IMR-90 (cell line): ENCODE measurements at regions not wholly inside any gene's neighbourhood (a gene's known extent, or its start where the extent isn't known, plus 50 kb on each side); places are given as distances from the start of the nearest gene placed in this dataset.

Experiments used
- ATAC-seq: fragments of 200-7000 bp; cut with Tn5 transposase; 2 replicates; pipeline ENCODE4 v1.9.1; 2020; ENCODE audit warnings: low read depth, mild to moderate bottlenecking, moderate library complexity
- BruUV-seq: library from RNA; stranded (reverse); fragments of 400-500 nt; replicated peaks from 2 replicates; lab custom pipeline; 2021; lab: Mats Ljungman, UMichigan
- CTCF ChIA-PET: fragments of 300-600 bp; formaldehyde crosslinking; extraction: SDS; loops from one replicate; lab custom pipeline; 2021; ENCODE audit warnings: antibody characterized with exemption; lab: Yijun Ruan, JAX
- POLR2A ChIA-PET: fragments of 300-600 bp; sonication (Branson Sonifier 250); formaldehyde crosslinking; loops from one replicate; lab custom pipeline; 2022; ENCODE audit warnings: antibody characterized with exemption; ENCODE audit not compliant: unreplicated experiment; lab: Charles Lee
- DNase-seq: peaks from one replicate; pipeline ENCODE4 v3.0.0; 2013
- H2AFZ ChIP-seq: replicated peaks from 2 replicates; pipeline ENCODE3; 2013; ENCODE audit warnings: low read length, mild to moderate bottlenecking; ENCODE audit not compliant: poor library complexity
- H2AK5ac ChIP-seq: 2 replicates; pipeline ENCODE4 v1.6.1; 2013; ENCODE audit warnings: low read depth, low read length, inconsistent platforms
- H2AK9ac ChIP-seq: replicated peaks from 2 replicates; pipeline ENCODE3; 2013; ENCODE audit warnings: mild to moderate bottlenecking, low read depth, low read length, moderate library complexity; ENCODE audit not compliant: poor library complexity
- H2BK120ac ChIP-seq: 2 replicates; pipeline ENCODE4 v1.6.1; 2013; ENCODE audit warnings: low read depth, low read length, inconsistent platforms
- H2BK15ac ChIP-seq: 3 replicates; pipeline ENCODE4 v1.6.1; 2013; ENCODE audit warnings: low read depth, low read length, inconsistent platforms
- H2BK20ac ChIP-seq: 2 replicates; pipeline ENCODE4 v1.6.1; 2013; ENCODE audit warnings: low read depth, mild to moderate bottlenecking, inconsistent platforms, low read length, moderate library complexity
- H2BK5ac ChIP-seq: 2 replicates; pipeline ENCODE4 v1.6.1; 2013; ENCODE audit warnings: mild to moderate bottlenecking, low read depth, low read length, inconsistent platforms; ENCODE audit not compliant: poor library complexity, severe bottlenecking
- H3K14ac ChIP-seq: replicated peaks from 2 replicates; pipeline ENCODE4 v1.6.1; 2013; ENCODE audit warnings: low read depth, low read length, inconsistent platforms
- H3K18ac ChIP-seq: 2 replicates; pipeline ENCODE4 v1.6.1; 2013; ENCODE audit warnings: low read depth, low read length, control low read depth
- H3K23ac ChIP-seq: 2 replicates; pipeline ENCODE4 v1.6.1; 2013; ENCODE audit warnings: low read depth, low read length, inconsistent platforms
- H3K27ac ChIP-seq: 2 replicates; pipeline ENCODE4 v1.5.1; 2013; ENCODE audit warnings: mild to moderate bottlenecking, control low read depth, low read length; ENCODE audit not compliant: insufficient read depth
- H3K27me3 ChIP-seq: 2 replicates; pipeline ENCODE4 v1.6.1; 2013; ENCODE audit warnings: low read length; ENCODE audit not compliant: control insufficient read depth, insufficient read depth
- H3K36me3 ChIP-seq: 2 replicates; pipeline ENCODE4 v1.6.1; 2013; ENCODE audit warnings: low read length, mixed read lengths; ENCODE audit not compliant: control insufficient read depth, insufficient read depth
- H3K4ac ChIP-seq: 2 replicates; pipeline ENCODE4 v1.6.1; 2013; ENCODE audit warnings: low read depth, low read length, inconsistent platforms
- H3K4me1 ChIP-seq: 2 replicates; pipeline ENCODE4 v1.6.1; 2013; ENCODE audit warnings: low read length, mixed read lengths; ENCODE audit not compliant: control insufficient read depth, insufficient read depth
- H3K4me2 ChIP-seq: 2 replicates; pipeline ENCODE4 v1.6.1; 2013; ENCODE audit warnings: low read depth, mild to moderate bottlenecking, control low read depth, low read length, moderate library complexity
- H3K4me3 ChIP-seq: 2 replicates; pipeline ENCODE4 v1.5.1; 2013; ENCODE audit warnings: low read depth, mild to moderate bottlenecking, control low read depth, low read length, moderate library complexity; ENCODE audit not compliant: insufficient read depth
- H3K56ac ChIP-seq: 2 replicates; pipeline ENCODE4 v1.6.1; 2013; ENCODE audit warnings: low read length, inconsistent platforms; ENCODE audit not compliant: insufficient read depth; ENCODE audit errors: extremely low read depth
- H3K79me1 ChIP-seq, 2 experiments: 2 replicates each; pipeline ENCODE4 v1.6.1; 2013; ENCODE audit warnings: low read length in 2 of 2, inconsistent platforms in 1 of 2, low read depth in 1 of 2
- H3K9ac ChIP-seq: 2 replicates; pipeline ENCODE4 v1.6.1; 2013; ENCODE audit warnings: low read depth, low read length, control low read depth
- H3K9me1 ChIP-seq: 2 replicates; pipeline ENCODE4 v1.6.1; 2013; ENCODE audit warnings: low read length, inconsistent platforms; ENCODE audit not compliant: insufficient read depth
- H3K9me3 ChIP-seq: 2 replicates; pipeline ENCODE4 v1.6.1; 2013; ENCODE audit warnings: low read length; ENCODE audit not compliant: control insufficient read depth, insufficient read depth
- H4K20me1 ChIP-seq: 2 replicates; pipeline ENCODE4 v1.6.1; 2013; ENCODE audit warnings: low read length, inconsistent platforms; ENCODE audit not compliant: insufficient read depth
- H4K5ac ChIP-seq: 2 replicates; pipeline ENCODE4 v1.6.1; 2013; ENCODE audit warnings: mild to moderate bottlenecking, low read depth, low read length, control low read depth
- H4K8ac ChIP-seq, 2 experiments: 2 replicates each; pipeline ENCODE4 v1.6.1; 2013; ENCODE audit warnings: low read depth in 2 of 2, low read length in 2 of 2, control low read depth in 1 of 2, inconsistent platforms in 1 of 2
- H4K91ac ChIP-seq: 2 replicates; pipeline ENCODE4 v1.6.1; 2013; ENCODE audit warnings: low read depth, low read length, inconsistent platforms; ENCODE audit not compliant: insufficient read depth
- CEBPB ChIP-seq: IDR thresholded peaks from 2 replicates; pipeline ENCODE4 v1.6.1; 2012; ENCODE audit warnings: low read depth, low read length, improper control_type of control experiment
- FOS ChIP-seq: fragments of 150-350 bp; IDR thresholded peaks from 2 replicates; pipeline ENCODE4 v1.6.1; 2016; ENCODE audit warnings: low read depth, low read length
- MAZ ChIP-seq: IDR thresholded peaks from 2 replicates; pipeline ENCODE4 v1.6.1; 2012; ENCODE audit warnings: low read depth, mild to moderate bottlenecking, low read length, improper control_type of control experiment, moderate library complexity, borderline replicate concordance
- MXI1 ChIP-seq: IDR thresholded peaks from 2 replicates; pipeline ENCODE4 v1.6.1; 2012; ENCODE audit warnings: low read depth, mild to moderate bottlenecking, low read length, moderate library complexity, borderline replicate concordance
- NFE2L2 ChIP-seq: fragments of 150-350 bp; IDR thresholded peaks from 2 replicates; pipeline ENCODE4 v1.6.1; 2016; ENCODE audit warnings: low read depth, mild to moderate bottlenecking, low read length
- POLR2A ChIP-seq: IDR thresholded peaks from 2 replicates; pipeline ENCODE4 v1.6.1; 2012; ENCODE audit warnings: mild to moderate bottlenecking, low read depth, low read length
- RCOR1 ChIP-seq: IDR thresholded peaks from 2 replicates; pipeline ENCODE4 v1.6.1; 2012; ENCODE audit warnings: mild to moderate bottlenecking, low read length, improper control_type of control experiment; ENCODE audit not compliant: insufficient replicate concordance
- RFX5 ChIP-seq: IDR thresholded peaks from 2 replicates; pipeline ENCODE4 v1.8.0; 2012; ENCODE audit warnings: low read depth, mild to moderate bottlenecking, low read length, moderate library complexity
- WGBS, 2 experiments: methylation state at CpG; one replicate each; pipeline versions ENCODE4 v1.1.5 to v1.1.7; 2013; ENCODE audit warnings: missing lambda C conversion rate in 2 of 2; ENCODE audit not compliant: insufficient read length in 1 of 2; ENCODE audit errors: extremely low coverage in 2 of 2; 5-methylcytosine and 5-hydroxymethylcytosine counted together
- dilution Hi-C: fragments of 300-500 bp; cut with HindIII; formaldehyde crosslinking; loops from one replicate; pipeline ENCODE4 v1.14.3; 2018; ENCODE audit warnings: low sequenced_read_pairs; ENCODE audit not compliant: unreplicated experiment
- in situ Hi-C: fragments of 300-500 bp; cut with MboI; formaldehyde crosslinking; loops from 3 replicates; pipeline ENCODE4 v1.14.3; 2019; ENCODE audit warnings: low sequenced_read_pairs, inconsistent platforms, mixed read lengths
- intact Hi-C: fragments of 100-400 bp; cut with micrococcal nuclease; formaldehyde crosslinking; loops from 2 replicates; pipeline ENCODE4 v1.10.0; 2022
- TF ChIP-seq, protein P1 (sequence below): conservative IDR thresholded peaks from 2 replicates; pipeline ENCODE4 v1.5.1; 2012; ENCODE audit warnings: mild to moderate bottlenecking, low read depth, low read length, improper control_type of control experiment
- TF ChIP-seq, protein P2 (sequence below): fragments of 150-350 bp; IDR thresholded peaks from 2 replicates; pipeline ENCODE4 v1.6.1; 2017; ENCODE audit warnings: mild to moderate bottlenecking, antibody characterized with exemption, low read length, low read depth
- TF ChIP-seq, protein P3 (sequence below): fragments of 150-350 bp; IDR thresholded peaks from 2 replicates; pipeline ENCODE4 v1.6.1; 2016; ENCODE audit warnings: low read depth, mild to moderate bottlenecking, low read length, moderate library complexity, borderline replicate concordance

GRCh38 chr4:159447296-159447695 lies 344.4 kb downstream of the RAPGEF2 start:
- H2BK5ac ChIP-seq, result no peak overlapping the region
- no TSS peak for BruUV-seq
- H3K9ac ChIP-seq, result no peak overlapping the region
- ChIA-PET POLR2A (no interaction called here), CTCF (no interaction called here)
- H2AFZ ChIP-seq, result no peak overlapping the region
- TF ChIP-seq RFX5 (no peak), MXI1 (no peak), POLR2A (no peak), FOS (no peak), MAZ (no peak), RCOR1 (no peak), CEBPB (no peak), NFE2L2 (no peak)
- TF ChIP-seq, protein P1, sequence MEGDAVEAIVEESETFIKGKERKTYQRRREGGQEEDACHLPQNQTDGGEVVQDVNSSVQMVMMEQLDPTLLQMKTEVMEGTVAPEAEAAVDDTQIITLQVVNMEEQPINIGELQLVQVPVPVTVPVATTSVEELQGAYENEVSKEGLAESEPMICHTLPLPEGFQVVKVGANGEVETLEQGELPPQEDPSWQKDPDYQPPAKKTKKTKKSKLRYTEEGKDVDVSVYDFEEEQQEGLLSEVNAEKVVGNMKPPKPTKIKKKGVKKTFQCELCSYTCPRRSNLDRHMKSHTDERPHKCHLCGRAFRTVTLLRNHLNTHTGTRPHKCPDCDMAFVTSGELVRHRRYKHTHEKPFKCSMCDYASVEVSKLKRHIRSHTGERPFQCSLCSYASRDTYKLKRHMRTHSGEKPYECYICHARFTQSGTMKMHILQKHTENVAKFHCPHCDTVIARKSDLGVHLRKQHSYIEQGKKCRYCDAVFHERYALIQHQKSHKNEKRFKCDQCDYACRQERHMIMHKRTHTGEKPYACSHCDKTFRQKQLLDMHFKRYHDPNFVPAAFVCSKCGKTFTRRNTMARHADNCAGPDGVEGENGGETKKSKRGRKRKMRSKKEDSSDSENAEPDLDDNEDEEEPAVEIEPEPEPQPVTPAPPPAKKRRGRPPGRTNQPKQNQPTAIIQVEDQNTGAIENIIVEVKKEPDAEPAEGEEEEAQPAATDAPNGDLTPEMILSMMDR, result no peak
- TF ChIP-seq, protein P2, sequence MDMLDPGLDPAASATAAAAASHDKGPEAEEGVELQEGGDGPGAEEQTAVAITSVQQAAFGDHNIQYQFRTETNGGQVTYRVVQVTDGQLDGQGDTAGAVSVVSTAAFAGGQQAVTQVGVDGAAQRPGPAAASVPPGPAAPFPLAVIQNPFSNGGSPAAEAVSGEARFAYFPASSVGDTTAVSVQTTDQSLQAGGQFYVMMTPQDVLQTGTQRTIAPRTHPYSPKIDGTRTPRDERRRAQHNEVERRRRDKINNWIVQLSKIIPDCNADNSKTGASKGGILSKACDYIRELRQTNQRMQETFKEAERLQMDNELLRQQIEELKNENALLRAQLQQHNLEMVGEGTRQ, result no peak
- TF ChIP-seq, protein P3, sequence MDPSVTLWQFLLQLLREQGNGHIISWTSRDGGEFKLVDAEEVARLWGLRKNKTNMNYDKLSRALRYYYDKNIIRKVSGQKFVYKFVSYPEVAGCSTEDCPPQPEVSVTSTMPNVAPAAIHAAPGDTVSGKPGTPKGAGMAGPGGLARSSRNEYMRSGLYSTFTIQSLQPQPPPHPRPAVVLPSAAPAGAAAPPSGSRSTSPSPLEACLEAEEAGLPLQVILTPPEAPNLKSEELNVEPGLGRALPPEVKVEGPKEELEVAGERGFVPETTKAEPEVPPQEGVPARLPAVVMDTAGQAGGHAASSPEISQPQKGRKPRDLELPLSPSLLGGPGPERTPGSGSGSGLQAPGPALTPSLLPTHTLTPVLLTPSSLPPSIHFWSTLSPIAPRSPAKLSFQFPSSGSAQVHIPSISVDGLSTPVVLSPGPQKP, result no peak
- H2BK120ac ChIP-seq, result no peak overlapping the region
- in situ Hi-C loops, result loop anchor here (5.0 to 10.0 kb wide), 3 partner anchors 245 to 722 kb away; partner anchors contain the start of gene PPID
- H3K14ac ChIP-seq, result no peak overlapping the region
- WGBS, 2 experiments, result no CpG with 5 or more reads among the region's 4 CpGs
- H2AK9ac ChIP-seq, result no peak overlapping the region
- intact Hi-C loops, result loop anchor here (2.0 to 10.0 kb wide), 6 partner anchors 86 to 1192 kb away; no protein-coding TSS in a partner anchor
- no peak overlapping the region for H3K18ac ChIP-seq
- H4K91ac ChIP-seq, result no peak overlapping the region
- H3K27ac ChIP-seq, result no peak overlapping the region
- no peak overlapping the region for H2AK5ac ChIP-seq
- H3K9me1 ChIP-seq, result peaks cover 4% of the 10 kb centered on the region; the same call in 1 of the 2 replicates
- H3K4me1 ChIP-seq, result peaks cover 3% of the 10 kb centered on the region
- no peak for ATAC-seq
- dilution Hi-C loops, result no loop called here
- no peak overlapping the region for H3K56ac ChIP-seq
- H3K4me2 ChIP-seq, result no peak overlapping the region
- no peak overlapping the region for H4K5ac ChIP-seq
- H2BK15ac ChIP-seq, result no peak overlapping the region
- H3K27me3 ChIP-seq, result no peaks in the 10 kb centered on the region
- H4K20me1 ChIP-seq, result no peaks in the 10 kb centered on the region
- no peak overlapping the region for H2BK20ac ChIP-seq
- H4K8ac ChIP-seq, result no peak overlapping the region
- no peaks in the 10 kb centered on the region for H3K79me1 ChIP-seq
- DNase-seq, result no peak
- H3K23ac ChIP-seq, result no peak overlapping the region
- no peaks in the 10 kb centered on the region for H3K9me3 ChIP-seq
- H3K4me3 ChIP-seq, result no peak overlapping the region
- H3K36me3 ChIP-seq, result no peaks in the 10 kb centered on the region
- no peak overlapping the region for H3K4ac ChIP-seq
